GM12878 (cell line): ENCODE measurements at regions not wholly inside any gene's neighbourhood (a gene's known extent, or its start where the extent isn't known, plus 50 kb on each side); places are given as distances from the start of the nearest gene placed in this dataset.

Source experiments
- ATAC-seq: fragments of 200-7000 bp; cut with Tn5 transposase; 3 replicates; pipeline ENCODE4 v1.9.1; 2020; ENCODE audit warnings: mild to moderate bottlenecking, moderate library complexity
- BruUV-seq: library from RNA; stranded (reverse); fragments of 400-500 nt; replicated peaks from 2 replicates; lab custom pipeline; 2021; lab: Mats Ljungman, UMichigan
- CTCF ChIA-PET: fragments of 300-600 bp; sonication (Branson Sonifier 250); formaldehyde crosslinking; extraction: SDS; loops from one replicate; lab custom pipeline; 2021; ENCODE audit warnings: inconsistent platforms; lab: Yijun Ruan, JAX
- POLR2A ChIA-PET: fragments of 350-600 bp; formaldehyde crosslinking; extraction: SDS; loops from one replicate; lab custom pipeline; 2021; ENCODE audit warnings: inconsistent platforms; lab: Charles Lee
- RAD21 ChIA-PET: fragments of 300-600 bp; sonication (Branson Sonifier 250); formaldehyde crosslinking; loops from one replicate; lab custom pipeline; 2023; ENCODE audit warnings: antibody characterized with exemption; ENCODE audit not compliant: unreplicated experiment; lab: Charles Lee
- SMC1A ChIA-PET: fragments of 300-600 bp; sonication (Branson Sonifier 250); formaldehyde crosslinking; loops from one replicate; lab custom pipeline; 2023; ENCODE audit not compliant: unreplicated experiment, uncharacterized antibody; lab: Charles Lee
- DNase-seq: peaks from one replicate; pipeline ENCODE4 v3.0.0-alpha.2; 2011; ENCODE audit warnings: low read depth, low spot score
- FAIRE-seq: peaks from 3 replicates; lab custom pipeline; 2011; peaks lifted over from hg19 to GRCh38; lab: Jason Lieb, UNC
- H2AFZ ChIP-seq: 2 replicates; pipeline ENCODE4 v1.6.0; 2011; ENCODE audit warnings: low read depth, low read length, control low read depth; ENCODE audit not compliant: control insufficient read depth
- H3K27ac ChIP-seq: 2 replicates; pipeline ENCODE4 v1.5.1; 2011; ENCODE audit warnings: control low read depth; ENCODE audit not compliant: control insufficient read depth, insufficient read depth
- H3K27me3 ChIP-seq, 2 experiments: replicated peaks in 1 of 2; 2 replicates each; pipeline versions ENCODE4 v1.6.0 to v1.6.1; 2011; ENCODE audit warnings: low read length in 1 of 2; ENCODE audit not compliant: control insufficient read depth in 2 of 2, insufficient read depth in 2 of 2
- H3K36me3 ChIP-seq, 2 experiments: 2 replicates each; pipeline ENCODE4 v1.5.1; 2011; ENCODE audit warnings: low read length in 1 of 2; ENCODE audit not compliant: control insufficient read depth in 2 of 2, insufficient read depth in 2 of 2
- H3K4me1 ChIP-seq: 2 replicates; pipeline ENCODE4 v1.6.1; 2011; ENCODE audit warnings: mild to moderate bottlenecking, low read length, moderate library complexity, mixed read lengths; ENCODE audit not compliant: control insufficient read depth, insufficient read depth
- H3K4me2 ChIP-seq: 2 replicates; pipeline ENCODE4 v1.6.0; 2011; ENCODE audit warnings: control low read depth; ENCODE audit not compliant: control insufficient read depth, insufficient read depth
- H3K4me3 ChIP-seq: fragments of 200-600 bp; sonication (generic); 2 replicates; pipeline ENCODE4 v1.5.1; 2016
- H3K79me2 ChIP-seq: 2 replicates; pipeline ENCODE4 v1.6.0; 2011; ENCODE audit warnings: low read length; ENCODE audit not compliant: control insufficient read depth, insufficient read depth
- H3K9ac ChIP-seq: 2 replicates; pipeline ENCODE4 v1.8.0; 2011; ENCODE audit warnings: low read length, control low read depth, mixed read lengths; ENCODE audit not compliant: control insufficient read depth, insufficient read depth
- H3K9me3 ChIP-seq: replicated peaks from 3 replicates; pipeline ENCODE4 v1.5.1; 2011; ENCODE audit warnings: mild to moderate bottlenecking, low read length; ENCODE audit not compliant: control insufficient read depth, insufficient read depth
- H4K20me1 ChIP-seq: 2 replicates; pipeline ENCODE4 v1.6.0; 2011; ENCODE audit not compliant: control insufficient read depth, insufficient read depth
- CREM ChIP-seq: IDR thresholded peaks from 2 replicates; pipeline ENCODE4 v1.6.1; 2014; ENCODE audit warnings: antibody characterized with exemption, low read depth
- DPF2 ChIP-seq: fragments of 450-650 bp; IDR thresholded peaks from 2 replicates; pipeline ENCODE4 v1.6.1; 2017; ENCODE audit warnings: mild to moderate bottlenecking
- EED ChIP-seq: sonication (generic); IDR thresholded peaks from 2 replicates; pipeline ENCODE4 v1.6.1; 2016; ENCODE audit warnings: antibody characterized with exemption, low read depth
- NFYA ChIP-seq: IDR thresholded peaks from 2 replicates; pipeline ENCODE4 v1.6.1; 2011; ENCODE audit warnings: low read depth, mild to moderate bottlenecking, low read length, improper control_type of control experiment, borderline replicate concordance
- POLR2A ChIP-seq: IDR thresholded peaks from 2 replicates; pipeline ENCODE4 v1.6.1; 2011; ENCODE audit warnings: low read depth, mild to moderate bottlenecking, low read length
- SMARCA5 ChIP-seq: fragments of 450-650 bp; IDR thresholded peaks from 2 replicates; pipeline ENCODE4 v1.6.1; 2017; ENCODE audit warnings: mild to moderate bottlenecking
- SREBF2 ChIP-seq: IDR thresholded peaks from 2 replicates; pipeline ENCODE4 v1.6.1; 2012; ENCODE audit warnings: mild to moderate bottlenecking, low read length
- TAF1 ChIP-seq: IDR thresholded peaks from 2 replicates; pipeline ENCODE4 v1.6.1; 2011; ENCODE audit warnings: mild to moderate bottlenecking, low read depth, low read length, borderline replicate concordance
- WGBS: methylation state at CpG from one replicate; pipeline ENCODE4 v1.1.6; 2016; ENCODE audit warnings: low lambda C conversion rate; ENCODE audit not compliant: insufficient replicate concordance, insufficient coverage; ENCODE audit errors: missing lambda C conversion rate; 5-methylcytosine and 5-hydroxymethylcytosine counted together
- in situ Hi-C: fragments of 300-500 bp; cut with MboI; formaldehyde crosslinking; loops from 9 replicates; pipeline ENCODE4 v1.14.3; 2018; ENCODE audit warnings: mixed read lengths
- intact Hi-C: fragments of 100-400 bp; cut with micrococcal nuclease; formaldehyde crosslinking; loops from one replicate; pipeline ENCODE4 v1.14.2; 2022; ENCODE audit not compliant: unreplicated experiment
- TF ChIP-seq, protein P1 (sequence below): fragments of 450-650 bp; formaldehyde crosslinking; IDR thresholded peaks from 2 replicates; pipeline ENCODE4 v1.4.0; 2022; ENCODE audit warnings: mild to moderate bottlenecking, moderate library complexity
- TF ChIP-seq, protein P2 (sequence below): fragments of 450-650 bp; IDR thresholded peaks from 2 replicates; pipeline ENCODE4 v1.6.1; 2016; ENCODE audit warnings: mild to moderate bottlenecking
- TF ChIP-seq, protein P3 (sequence below): IDR thresholded peaks from 2 replicates; pipeline ENCODE4 v1.6.1; 2012; ENCODE audit warnings: low read depth, low read length, improper control_type of control experiment
- TF ChIP-seq, protein P4 (sequence below): fragments of 450-650 bp; IDR thresholded peaks from 2 replicates; pipeline ENCODE4 v1.6.1; 2018; ENCODE audit warnings: borderline replicate concordance, mild to moderate bottlenecking; ENCODE audit not compliant: partially characterized antibody

DNA sequence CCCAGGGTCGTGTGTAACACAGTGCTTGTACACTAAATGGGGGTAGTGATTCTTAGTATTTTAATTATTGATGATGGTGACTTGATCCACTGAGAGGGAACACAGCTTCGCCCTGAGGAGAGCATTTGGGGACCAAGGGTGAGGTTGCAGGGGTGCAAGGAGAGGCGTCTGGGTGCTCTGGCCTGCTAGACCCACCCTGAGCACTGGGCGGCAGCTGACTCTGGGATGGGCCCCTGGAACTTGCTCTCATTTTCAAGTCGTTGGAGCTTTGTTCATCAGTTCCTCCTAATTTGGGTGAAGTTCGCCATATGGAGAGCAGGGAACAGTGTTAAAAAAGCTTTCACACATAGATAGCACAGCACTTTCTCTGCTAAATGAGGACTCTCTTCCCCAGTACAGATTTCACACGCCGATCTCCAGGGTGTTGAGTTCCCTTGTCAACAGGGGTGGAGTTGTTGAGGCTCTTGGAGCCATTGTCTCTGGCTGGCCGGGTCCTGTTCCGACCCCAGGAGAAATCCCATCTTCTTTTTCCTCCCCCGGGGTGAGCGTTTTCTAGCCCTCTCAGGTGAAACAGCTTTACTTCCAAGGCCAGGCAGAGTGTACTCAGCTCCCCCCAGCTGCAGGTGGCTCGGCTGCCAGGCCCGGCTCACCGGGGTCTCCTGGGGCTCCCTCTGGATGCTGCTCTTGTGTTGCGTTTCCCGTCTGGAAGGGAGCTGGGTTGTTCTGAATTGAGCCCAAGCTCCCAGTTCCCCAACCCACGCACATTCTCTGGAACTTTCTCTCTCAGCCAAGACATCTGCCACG, 367.4 kb downstream of the RPS6KC1 start (continued):
- TF ChIP-seq, protein P1, sequence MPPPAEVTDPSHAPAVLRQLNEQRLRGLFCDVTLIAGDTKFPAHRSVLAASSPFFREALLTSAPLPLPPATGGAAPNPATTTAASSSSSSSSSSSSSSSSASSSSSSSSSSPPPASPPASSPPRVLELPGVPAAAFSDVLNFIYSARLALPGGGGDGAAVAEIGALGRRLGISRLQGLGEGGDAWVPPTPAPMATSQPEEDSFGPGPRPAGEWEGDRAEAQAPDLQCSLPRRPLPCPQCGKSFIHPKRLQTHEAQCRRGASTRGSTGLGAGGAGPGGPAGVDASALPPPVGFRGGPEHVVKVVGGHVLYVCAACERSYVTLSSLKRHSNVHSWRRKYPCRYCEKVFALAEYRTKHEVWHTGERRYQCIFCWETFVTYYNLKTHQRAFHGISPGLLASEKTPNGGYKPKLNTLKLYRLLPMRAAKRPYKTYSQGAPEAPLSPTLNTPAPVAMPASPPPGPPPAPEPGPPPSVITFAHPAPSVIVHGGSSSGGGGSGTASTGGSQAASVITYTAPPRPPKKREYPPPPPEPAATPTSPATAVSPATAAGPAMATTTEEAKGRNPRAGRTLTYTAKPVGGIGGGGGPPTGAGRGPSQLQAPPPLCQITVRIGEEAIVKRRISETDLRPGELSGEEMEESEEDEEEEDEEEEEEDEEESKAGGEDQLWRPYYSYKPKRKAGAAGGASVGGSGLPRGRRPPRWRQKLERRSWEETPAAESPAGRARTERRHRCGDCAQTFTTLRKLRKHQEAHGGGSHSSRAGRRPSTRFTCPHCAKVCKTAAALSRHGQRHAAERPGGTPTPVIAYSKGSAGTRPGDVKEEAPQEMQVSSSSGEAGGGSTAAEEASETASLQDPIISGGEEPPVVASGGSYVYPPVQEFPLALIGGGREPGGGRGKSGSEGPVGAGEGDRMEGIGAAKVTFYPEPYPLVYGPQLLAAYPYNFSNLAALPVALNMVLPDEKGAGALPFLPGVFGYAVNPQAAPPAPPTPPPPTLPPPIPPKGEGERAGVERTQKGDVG, result no peak
- no peak for TF ChIP-seq POLR2A
- TF ChIP-seq, protein P2, sequence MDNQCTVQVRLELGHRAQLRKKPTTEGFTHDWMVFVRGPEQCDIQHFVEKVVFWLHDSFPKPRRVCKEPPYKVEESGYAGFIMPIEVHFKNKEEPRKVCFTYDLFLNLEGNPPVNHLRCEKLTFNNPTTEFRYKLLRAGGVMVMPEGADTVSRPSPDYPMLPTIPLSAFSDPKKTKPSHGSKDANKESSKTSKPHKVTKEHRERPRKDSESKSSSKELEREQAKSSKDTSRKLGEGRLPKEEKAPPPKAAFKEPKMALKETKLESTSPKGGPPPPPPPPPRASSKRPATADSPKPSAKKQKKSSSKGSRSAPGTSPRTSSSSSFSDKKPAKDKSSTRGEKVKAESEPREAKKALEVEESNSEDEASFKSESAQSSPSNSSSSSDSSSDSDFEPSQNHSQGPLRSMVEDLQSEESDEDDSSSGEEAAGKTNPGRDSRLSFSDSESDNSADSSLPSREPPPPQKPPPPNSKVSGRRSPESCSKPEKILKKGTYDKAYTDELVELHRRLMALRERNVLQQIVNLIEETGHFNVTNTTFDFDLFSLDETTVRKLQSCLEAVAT, result no peak
- TF ChIP-seq EED, result no peak
- no peak for TF ChIP-seq NFYA

DNA sequence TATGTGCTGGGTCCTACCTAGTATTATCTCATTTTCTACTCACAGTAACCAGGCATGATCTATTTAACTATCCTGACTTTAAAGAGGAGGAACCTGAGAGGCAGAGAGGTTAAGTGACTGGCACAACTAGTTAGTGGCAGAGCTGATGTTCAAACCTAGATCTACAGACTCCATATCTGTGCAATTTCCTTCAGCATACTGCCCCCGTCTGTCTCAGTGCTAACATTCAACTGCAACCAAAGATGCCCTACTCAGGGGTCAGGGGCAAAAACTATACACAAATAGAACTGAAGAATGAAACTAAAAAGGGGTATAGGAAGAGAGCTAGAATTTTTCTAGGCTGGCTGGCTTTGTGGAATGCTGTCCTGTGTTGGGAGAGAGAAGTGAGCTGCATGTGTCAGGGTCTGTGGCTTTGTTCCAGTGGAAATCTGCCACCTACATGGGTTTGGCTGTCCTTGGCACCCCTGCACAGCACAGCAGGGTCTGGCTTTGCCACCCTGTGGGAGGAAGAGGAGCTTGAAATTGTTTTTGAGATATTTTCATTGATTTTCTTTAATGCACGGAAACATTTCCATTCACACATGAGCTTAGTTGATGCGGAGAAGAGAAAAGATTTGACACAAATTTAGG, 368.5 kb downstream of the RPS6KC1 start:
- ChIA-PET POLR2A (no interaction called here), CTCF (interaction anchor here (0.9 kb wide), 1 partner anchor 47 kb away, joined by 3 read pairs; no protein-coding TSS in a partner anchor), RAD21 (no interaction called here), SMC1A (interaction anchor here (0.8 kb wide), 1 partner anchor 171 kb away, joined by 3 read pairs; no protein-coding TSS in a partner anchor)
- Histone ChIP-seq H3K27ac (no peak overlapping the region), H4K20me1 (no peaks in the 10 kb centered on the region; the same call in 1 of the 2 replicates), H3K9ac (no peak overlapping the region), H3K4me3 (no peak overlapping the region), H3K4me2 (no peak overlapping the region), H3K4me1 (no peaks in the 10 kb centered on the region), H3K36me3 (no peaks in the 10 kb centered on the region), H3K9me3 (no peaks in the 10 kb centered on the region), H3K79me2 (no peaks in the 10 kb centered on the region), H2AFZ (no peak overlapping the region), H3K27me3 (peaks cover 0 to 2% of the 10 kb centered on the region in 2 experiments; a peak in 1 of 4 replicates)
- 22% methylated on average over 3 of the region's 3 CpGs for WGBS
- FAIRE-seq (no peak), DNase-seq (no peak), ATAC-seq (no peak)
- in situ Hi-C loops (no loop called here), intact Hi-C loops (no loop called here)
- no TSS peak for BruUV-seq
- TF ChIP-seq, protein P3, sequence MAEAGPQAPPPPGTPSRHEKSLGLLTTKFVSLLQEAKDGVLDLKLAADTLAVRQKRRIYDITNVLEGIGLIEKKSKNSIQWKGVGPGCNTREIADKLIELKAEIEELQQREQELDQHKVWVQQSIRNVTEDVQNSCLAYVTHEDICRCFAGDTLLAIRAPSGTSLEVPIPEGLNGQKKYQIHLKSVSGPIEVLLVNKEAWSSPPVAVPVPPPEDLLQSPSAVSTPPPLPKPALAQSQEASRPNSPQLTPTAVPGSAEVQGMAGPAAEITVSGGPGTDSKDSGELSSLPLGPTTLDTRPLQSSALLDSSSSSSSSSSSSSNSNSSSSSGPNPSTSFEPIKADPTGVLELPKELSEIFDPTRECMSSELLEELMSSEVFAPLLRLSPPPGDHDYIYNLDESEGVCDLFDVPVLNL, result no peak
- TF ChIP-seq SMARCA5, result no peak
- TF ChIP-seq, protein P4, sequence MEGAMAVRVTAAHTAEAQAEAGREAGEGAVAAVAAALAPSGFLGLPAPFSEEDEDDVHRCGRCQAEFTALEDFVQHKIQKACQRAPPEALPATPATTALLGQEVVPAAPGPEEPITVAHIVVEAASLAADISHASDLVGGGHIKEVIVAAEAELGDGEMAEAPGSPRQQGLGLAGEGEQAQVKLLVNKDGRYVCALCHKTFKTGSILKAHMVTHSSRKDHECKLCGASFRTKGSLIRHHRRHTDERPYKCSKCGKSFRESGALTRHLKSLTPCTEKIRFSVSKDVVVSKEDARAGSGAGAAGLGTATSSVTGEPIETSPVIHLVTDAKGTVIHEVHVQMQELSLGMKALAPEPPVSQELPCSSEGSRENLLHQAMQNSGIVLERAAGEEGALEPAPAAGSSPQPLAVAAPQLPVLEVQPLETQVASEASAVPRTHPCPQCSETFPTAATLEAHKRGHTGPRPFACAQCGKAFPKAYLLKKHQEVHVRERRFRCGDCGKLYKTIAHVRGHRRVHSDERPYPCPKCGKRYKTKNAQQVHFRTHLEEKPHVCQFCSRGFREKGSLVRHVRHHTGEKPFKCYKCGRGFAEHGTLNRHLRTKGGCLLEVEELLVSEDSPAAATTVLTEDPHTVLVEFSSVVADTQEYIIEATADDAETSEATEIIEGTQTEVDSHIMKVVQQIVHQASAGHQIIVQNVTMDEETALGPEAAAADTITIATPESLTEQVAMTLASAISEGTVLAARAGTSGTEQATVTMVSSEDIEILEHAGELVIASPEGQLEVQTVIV, result no peak
- TF ChIP-seq CREM, result no peak
- TF ChIP-seq SREBF2, result no peak
- TF ChIP-seq DPF2, result no peak
- TF ChIP-seq TAF1, result no peak
